Dendritic cell treated with granulocyte-macrophage colony-stimulating factor and Interleukin-4, amounts not matched to agents 40 ng/mL and 50 ng/mL, for 4 days (primary cell): ENCODE measurements at regions not wholly inside any gene's neighbourhood (a gene's known extent, or its start where the extent isn't known, plus 50 kb on each side); places are given as distances from the start of the nearest gene placed in this dataset.
A peak's percentile ranks its signal among the peaks of the same experiment; 100 is the strongest.
"Not testable (repeated sequence)": the region's sequence is repeated elsewhere in the genome, so short reads cannot be mapped to it uniquely, and the experiment has no call there.

Experiments
- H3K27ac Mint-ChIP-seq: one replicate; pipeline ENCODE4 v1.8.0; 2022; ENCODE audit warnings: mild to moderate bottlenecking, mixed read lengths
- H3K27me3 Mint-ChIP-seq: one replicate; pipeline ENCODE4 v1.8.0; 2022; ENCODE audit warnings: mild to moderate bottlenecking, mixed read lengths
- H3K36me3 Mint-ChIP-seq: one replicate; pipeline ENCODE4 v1.8.0; 2022; ENCODE audit warnings: low read depth, mixed read lengths
- H3K4me1 Mint-ChIP-seq: one replicate; pipeline ENCODE4 v1.8.0; 2022; ENCODE audit warnings: low read depth, mixed read lengths
- H3K4me3 Mint-ChIP-seq: one replicate; pipeline ENCODE4 v1.8.0; 2022; ENCODE audit warnings: mild to moderate bottlenecking, moderate library complexity, mixed read lengths
- H3K9me3 Mint-ChIP-seq: one replicate; pipeline ENCODE4 v1.8.0; 2022; ENCODE audit warnings: mixed read lengths
- intact Hi-C: fragments of 100-400 bp; cut with micrococcal nuclease; formaldehyde crosslinking; loops from one replicate; pipeline ENCODE4 v1.15.0; 2022

DNA sequence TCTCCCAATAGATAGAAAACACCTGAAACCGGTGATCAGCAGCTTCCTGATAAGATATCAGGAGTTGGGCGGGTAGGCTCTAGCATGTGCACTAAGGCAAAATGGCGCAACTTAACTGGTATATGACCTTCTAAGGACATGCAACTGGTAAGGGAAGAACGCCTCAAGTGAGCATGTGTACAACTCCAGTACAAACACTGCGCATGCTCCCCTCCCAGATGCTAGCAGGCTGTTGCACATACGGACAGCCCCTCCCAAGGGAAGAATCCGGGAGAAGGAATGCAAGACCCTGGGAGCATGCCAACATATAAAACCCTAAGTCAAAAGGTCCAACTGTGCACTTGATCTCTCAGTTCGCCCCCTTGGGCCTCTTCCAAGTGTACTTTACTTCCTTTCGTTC, 110.8 kb downstream of the TSEN15 start:
- H3K27me3 Mint-ChIP-seq, result no peaks in the 10 kb centered on the region
- H3K27ac Mint-ChIP-seq, result peak overlapping the region; percentile 67
- intact Hi-C loops, result loop anchor here (10.0 kb wide), 1 partner anchor 53 kb away; no protein-coding TSS in a partner anchor
- no peaks in the 10 kb centered on the region for H3K36me3 Mint-ChIP-seq
- no peaks in the 10 kb centered on the region for H3K9me3 Mint-ChIP-seq
- peaks cover 43% of the 10 kb centered on the region for H3K4me1 Mint-ChIP-seq
- H3K4me3 Mint-ChIP-seq, result no peak overlapping the region

DNA sequence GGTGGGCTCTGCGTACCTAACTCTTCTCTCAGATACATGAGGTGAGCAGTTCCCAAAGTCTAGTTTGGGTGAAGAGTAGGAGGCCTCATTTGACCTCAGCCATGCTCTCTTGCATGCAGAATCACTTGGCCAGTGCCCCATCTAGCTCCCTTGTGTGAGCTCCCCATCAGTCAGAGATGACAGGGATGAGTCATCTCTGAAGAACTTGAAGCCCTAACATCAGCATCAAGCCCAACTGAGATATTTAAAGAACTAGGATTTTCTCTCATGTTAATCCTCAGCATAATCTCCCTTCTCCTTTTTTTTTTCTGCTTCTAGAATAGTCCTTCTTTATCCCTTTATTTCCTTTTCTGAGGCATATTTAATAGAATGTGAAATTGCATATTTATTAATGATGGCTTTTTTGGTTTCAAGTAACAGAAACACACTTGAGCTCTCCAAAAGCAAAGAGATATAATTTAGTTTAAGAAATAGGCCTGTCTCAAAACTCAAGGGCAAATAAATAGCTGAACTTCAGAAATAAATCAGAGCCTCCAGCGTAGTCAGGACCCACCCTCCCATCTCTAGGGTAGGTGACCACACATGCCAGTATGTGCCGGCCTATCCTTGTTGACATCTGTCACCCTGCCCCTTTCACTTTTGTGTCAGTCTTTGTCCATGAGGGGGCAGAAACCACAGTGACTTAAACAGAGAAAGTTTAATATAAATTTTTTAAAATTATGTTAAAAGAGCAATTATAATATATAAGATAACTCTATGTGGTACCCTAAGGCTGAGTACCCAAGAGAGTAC, 112.3 kb downstream of the TSEN15 start:
- intact Hi-C loops, result loop anchor here (10.0 kb wide), 1 partner anchor 51 kb away; no protein-coding TSS in a partner anchor
- Mint-ChIP-seq H3K27ac (peak overlapping the region; percentile 39), H3K36me3 (no peaks in the 10 kb centered on the region), H3K4me1 (peaks cover 43% of the 10 kb centered on the region), H3K9me3 (no peaks in the 10 kb centered on the region), H3K27me3 (no peaks in the 10 kb centered on the region), H3K4me3 (no peak overlapping the region)

DNA sequence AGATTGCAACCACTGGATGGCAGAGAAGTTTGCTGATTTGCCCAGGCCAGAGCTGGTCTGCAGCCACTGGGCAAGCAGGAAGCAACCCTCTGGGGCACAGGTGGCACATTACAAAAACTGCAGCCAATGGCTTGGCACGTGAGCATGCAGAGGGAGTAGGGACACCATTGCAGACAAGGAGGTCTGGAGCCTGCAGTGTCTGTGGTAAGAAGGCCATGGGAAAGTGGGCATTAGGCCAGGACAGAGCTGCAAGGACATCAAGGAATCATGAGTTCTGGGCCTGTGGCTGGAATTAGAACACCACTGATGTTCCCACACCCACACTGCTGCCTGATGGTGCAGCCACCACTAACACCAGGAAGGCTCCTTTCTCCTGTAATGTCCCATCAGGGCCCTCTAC, 113.0 kb downstream of the TSEN15 start:
- Mint-ChIP-seq H3K4me1 (peaks cover 43% of the 10 kb centered on the region), H3K27ac (no peak overlapping the region), H3K4me3 (no peak overlapping the region), H3K9me3 (no peaks in the 10 kb centered on the region), H3K36me3 (no peaks in the 10 kb centered on the region), H3K27me3 (no peaks in the 10 kb centered on the region)
- intact Hi-C loops, result loop anchor here (10.0 kb wide), 1 partner anchor 50 kb away; no protein-coding TSS in a partner anchor

DNA sequence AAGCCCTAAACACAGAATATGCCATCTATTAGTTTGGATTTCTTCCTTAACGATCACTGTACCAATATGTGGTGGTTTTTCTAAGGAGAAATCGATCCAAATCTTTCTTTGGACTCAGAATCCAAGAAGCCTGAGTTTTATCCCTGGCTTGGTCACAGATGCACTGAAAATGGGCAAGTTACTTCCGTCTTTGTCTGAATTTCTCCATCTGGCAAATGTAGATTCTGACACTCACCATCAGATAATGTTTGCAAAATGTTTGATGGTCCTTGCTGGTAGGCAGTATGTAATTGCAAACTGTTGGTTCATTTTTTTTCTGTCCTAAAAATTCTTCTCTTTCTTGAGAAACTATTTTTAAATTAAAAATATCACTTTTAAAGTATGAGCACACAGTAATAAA, 115.0 kb downstream of the TSEN15 start:
- H3K4me1 Mint-ChIP-seq, result peaks cover 43% of the 10 kb centered on the region
- no peak overlapping the region for H3K4me3 Mint-ChIP-seq
- no peak overlapping the region for H3K27ac Mint-ChIP-seq
- intact Hi-C loops, result loop anchor here (10.0 kb wide), 1 partner anchor 48 kb away; no protein-coding TSS in a partner anchor
- H3K36me3 Mint-ChIP-seq, result no peaks in the 10 kb centered on the region
- no peaks in the 10 kb centered on the region for H3K9me3 Mint-ChIP-seq
- H3K27me3 Mint-ChIP-seq, result no peaks in the 10 kb centered on the region

DNA sequence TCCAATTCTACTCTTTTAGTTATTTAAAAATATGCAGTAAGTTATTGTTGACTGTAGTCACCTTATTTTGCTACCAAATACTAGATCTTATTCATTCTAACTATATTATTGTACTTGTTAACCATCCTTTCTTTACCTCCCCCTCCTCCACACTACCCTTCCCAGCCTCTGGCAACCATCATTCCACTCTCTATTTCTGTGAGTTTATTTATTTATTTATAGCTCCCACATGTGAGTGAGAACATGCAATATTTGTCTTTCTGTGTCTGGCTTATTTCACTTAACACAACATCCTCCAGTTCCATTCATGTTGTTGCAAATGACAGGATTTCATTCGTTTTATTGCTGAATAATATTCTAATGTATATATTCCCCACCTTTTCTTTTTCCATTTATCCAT, 115.8 kb downstream of the TSEN15 start:
- Mint-ChIP-seq H3K36me3 (no peaks in the 10 kb centered on the region), H3K4me3 (no peak overlapping the region), H3K4me1 (peaks cover 36% of the 10 kb centered on the region), H3K27me3 (no peaks in the 10 kb centered on the region), H3K9me3 (no peaks in the 10 kb centered on the region), H3K27ac (no peak overlapping the region)
- intact Hi-C loops, result loop anchor here (10.0 kb wide), 1 partner anchor 47 kb away; no protein-coding TSS in a partner anchor

DNA sequence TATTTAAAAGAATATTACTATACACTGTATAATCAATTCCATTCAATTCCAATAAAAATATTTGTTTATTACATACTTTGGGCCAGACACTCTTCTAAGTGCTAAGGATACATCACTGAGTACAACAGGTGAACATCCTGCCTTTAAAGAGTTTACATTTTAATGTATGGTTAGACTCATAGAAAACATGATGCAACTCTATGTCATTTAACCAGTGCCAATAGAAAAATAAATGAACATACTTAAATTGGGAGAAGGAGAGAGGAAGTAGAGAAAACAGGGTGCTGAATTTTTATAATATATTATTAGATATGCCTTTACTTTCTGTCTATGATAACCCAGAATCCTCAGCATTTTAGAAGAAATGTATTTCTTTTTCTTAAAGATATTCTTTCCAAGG, 119.2 kb downstream of the TSEN15 start:
- Mint-ChIP-seq H3K27me3 (no peaks in the 10 kb centered on the region), H3K9me3 (no peaks in the 10 kb centered on the region), H3K4me1 (peaks cover 3% of the 10 kb centered on the region), H3K4me3 (no peak overlapping the region), H3K27ac (no peak overlapping the region), H3K36me3 (no peaks in the 10 kb centered on the region)
- intact Hi-C loops, result no loop called here

DNA sequence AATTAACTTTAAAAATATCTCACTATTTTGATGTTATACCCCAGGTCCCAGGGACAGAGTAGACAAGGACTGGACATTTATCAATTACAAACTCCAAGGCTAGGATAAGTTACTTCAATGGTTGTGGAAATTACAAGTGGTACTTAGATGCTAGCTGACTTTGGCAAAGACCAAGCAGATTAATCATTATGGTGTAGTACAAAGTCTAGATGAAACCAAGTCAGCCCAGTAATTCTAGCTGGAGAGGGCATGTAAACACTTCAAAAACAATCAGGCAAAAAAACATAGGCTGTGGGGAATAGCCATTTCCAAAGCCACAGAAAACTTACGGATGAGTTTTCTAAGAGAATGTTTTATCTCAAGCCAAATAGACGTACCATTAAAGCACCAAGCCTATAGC, 124.5 kb downstream of the TSEN15 start:
- H3K4me3 Mint-ChIP-seq, result no peak overlapping the region
- intact Hi-C loops, result no loop called here
- no peaks in the 10 kb centered on the region for H3K9me3 Mint-ChIP-seq
- no peaks in the 10 kb centered on the region for H3K4me1 Mint-ChIP-seq
- no peaks in the 10 kb centered on the region for H3K27me3 Mint-ChIP-seq
- H3K27ac Mint-ChIP-seq, result no peak overlapping the region
- no peaks in the 10 kb centered on the region for H3K36me3 Mint-ChIP-seq

DNA sequence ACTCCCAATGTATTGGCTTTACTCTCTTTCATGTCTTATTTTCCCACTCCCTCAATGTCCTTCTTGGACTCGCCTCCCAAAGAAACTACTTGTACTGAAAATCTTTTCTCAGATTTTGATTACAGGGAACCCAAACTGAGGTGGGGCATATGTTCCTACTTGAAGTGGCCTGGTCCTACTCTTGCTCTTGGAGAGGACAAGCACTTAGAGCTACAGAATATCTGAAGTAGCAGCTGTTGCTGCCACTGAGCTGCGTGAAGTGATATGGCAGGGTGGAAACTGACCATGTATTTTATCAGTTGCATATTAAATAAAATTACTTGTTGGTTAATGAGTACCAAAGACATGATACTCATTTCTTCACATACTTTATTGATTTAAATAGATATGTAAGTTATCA, 129.5 kb downstream of the TSEN15 start:
- no peaks in the 10 kb centered on the region for H3K27me3 Mint-ChIP-seq
- H3K9me3 Mint-ChIP-seq, result no peaks in the 10 kb centered on the region

DNA sequence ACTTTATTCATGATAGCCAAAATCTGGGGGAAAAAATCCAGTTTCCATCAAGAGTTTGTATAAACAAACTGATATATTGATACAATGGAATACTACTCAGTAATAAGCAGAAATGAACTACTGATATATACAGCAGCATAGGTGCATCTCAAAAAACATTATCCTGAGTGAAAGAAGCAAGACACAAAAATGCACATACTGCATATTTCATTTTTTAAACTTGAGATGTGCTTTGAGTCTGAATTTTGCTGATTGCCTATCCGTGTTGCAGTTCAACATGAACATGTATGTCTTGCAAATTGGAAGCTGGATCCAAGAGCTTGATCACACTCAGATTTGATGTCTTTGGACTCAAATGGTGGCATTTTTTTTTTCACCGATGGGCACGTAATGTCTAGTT, 132.4 kb downstream of the TSEN15 start:
- Mint-ChIP-seq H3K36me3 (no peaks in the 10 kb centered on the region), H3K4me3 (no peak overlapping the region), H3K9me3 (no peaks in the 10 kb centered on the region), H3K4me1 (no peaks in the 10 kb centered on the region), H3K27ac (no peak overlapping the region), H3K27me3 (no peaks in the 10 kb centered on the region)
- intact Hi-C loops, result no loop called here

More for the DNA sequence above, 129.5 kb downstream of the TSEN15 start:
- intact Hi-C loops, result no loop called here
- no peak overlapping the region for H3K4me3 Mint-ChIP-seq
- H3K4me1 Mint-ChIP-seq, result no peaks in the 10 kb centered on the region
- H3K27ac Mint-ChIP-seq, result no peak overlapping the region
- no peaks in the 10 kb centered on the region for H3K36me3 Mint-ChIP-seq

DNA sequence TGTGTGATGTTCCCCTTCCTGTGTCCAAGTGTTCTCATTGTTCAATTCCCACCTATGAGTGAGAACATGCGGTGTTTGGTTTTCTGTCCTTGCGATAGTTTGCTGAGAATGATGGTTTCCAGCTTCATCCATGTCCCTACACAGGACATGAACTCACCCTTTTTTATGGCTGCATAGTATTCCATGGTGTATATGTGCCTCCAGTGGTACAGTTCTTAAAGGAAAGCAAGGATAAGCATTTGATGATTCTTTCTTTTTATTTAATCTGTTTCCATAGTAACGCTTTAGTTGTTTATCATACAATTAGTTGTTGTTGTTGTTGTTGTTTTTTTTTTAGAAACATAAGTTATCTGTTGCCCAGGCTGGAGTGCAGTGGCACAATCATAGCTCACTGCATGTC, 133.1 kb downstream of the TSEN15 start:
- intact Hi-C loops, H3K36me3 Mint-ChIP-seq, H3K4me3 Mint-ChIP-seq, H3K4me1 Mint-ChIP-seq, H3K9me3 Mint-ChIP-seq, H3K27ac Mint-ChIP-seq, H3K27me3 Mint-ChIP-seq: not testable (repeated sequence)

DNA sequence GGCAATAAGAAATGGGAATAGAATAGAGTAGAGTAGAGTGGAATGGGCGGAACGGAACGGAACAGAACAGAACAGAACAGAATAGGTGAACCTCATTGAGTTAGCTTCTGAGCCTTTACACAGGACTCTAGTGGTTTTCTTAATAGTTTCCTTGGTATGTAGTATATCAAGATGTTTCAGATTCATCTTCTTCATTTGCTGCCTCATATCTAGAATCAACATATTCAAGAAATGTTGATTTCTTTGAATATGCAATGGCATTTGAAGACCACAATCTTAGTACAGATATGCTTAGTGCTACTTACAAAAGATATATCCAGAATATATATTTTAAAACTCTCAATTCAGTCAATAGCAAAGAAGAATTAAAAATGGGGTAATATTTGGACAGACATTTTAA, 133.8 kb downstream of the TSEN15 start:
- no peak overlapping the region for H3K4me3 Mint-ChIP-seq
- intact Hi-C loops, result no loop called here
- H3K4me1 Mint-ChIP-seq, result no peaks in the 10 kb centered on the region
- no peaks in the 10 kb centered on the region for H3K36me3 Mint-ChIP-seq
- no peaks in the 10 kb centered on the region for H3K9me3 Mint-ChIP-seq
- H3K27ac Mint-ChIP-seq, result no peak overlapping the region
- H3K27me3 Mint-ChIP-seq, result no peaks in the 10 kb centered on the region

DNA sequence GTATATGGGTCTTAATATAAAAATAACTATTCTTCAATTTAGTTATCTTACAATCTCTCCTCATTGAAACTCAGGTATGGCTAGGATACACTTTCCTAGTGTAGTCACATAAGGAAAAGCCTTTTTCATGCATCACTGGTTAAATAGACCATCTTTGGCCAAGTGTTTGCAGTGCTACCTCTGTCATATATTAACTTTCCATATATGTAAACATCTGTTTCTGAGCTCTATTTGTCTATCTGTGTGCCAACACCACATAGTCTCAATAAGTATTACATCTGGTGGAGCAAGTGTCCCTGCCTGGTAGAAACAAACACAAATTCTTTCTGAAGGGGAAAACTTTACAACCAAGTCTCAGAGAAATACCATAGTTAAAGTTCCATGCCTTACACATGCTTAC, 134.6 kb downstream of the TSEN15 start:
- no peaks in the 10 kb centered on the region for H3K4me1 Mint-ChIP-seq
- no peak overlapping the region for H3K4me3 Mint-ChIP-seq
- no peaks in the 10 kb centered on the region for H3K9me3 Mint-ChIP-seq
- intact Hi-C loops, result no loop called here
- no peaks in the 10 kb centered on the region for H3K36me3 Mint-ChIP-seq
- H3K27ac Mint-ChIP-seq, result no peak overlapping the region
- H3K27me3 Mint-ChIP-seq, result no peaks in the 10 kb centered on the region

DNA sequence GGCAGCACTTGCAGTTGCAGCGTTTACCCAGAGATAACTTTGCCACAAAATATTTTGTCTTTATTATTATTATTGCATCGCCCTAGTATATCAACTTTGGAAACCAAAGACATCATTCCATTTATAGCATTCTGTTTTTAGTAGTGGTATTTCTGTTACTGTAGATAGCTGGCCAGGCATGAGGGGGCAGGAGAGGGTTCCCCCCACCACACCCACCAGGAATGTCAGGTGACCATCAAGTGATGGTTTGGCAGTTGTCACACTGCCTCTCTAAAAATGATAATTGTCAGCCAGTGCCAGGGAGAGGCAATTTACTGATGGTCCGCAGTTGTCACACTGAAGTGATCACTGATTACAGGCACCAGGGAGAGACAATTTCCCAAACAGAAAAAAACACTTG, 135.6 kb downstream of the TSEN15 start:
- no peaks in the 10 kb centered on the region for H3K27me3 Mint-ChIP-seq
- intact Hi-C loops, result no loop called here
- H3K27ac Mint-ChIP-seq, result no peak overlapping the region
- H3K36me3 Mint-ChIP-seq, result no peaks in the 10 kb centered on the region
- H3K9me3 Mint-ChIP-seq, result no peaks in the 10 kb centered on the region
- no peaks in the 10 kb centered on the region for H3K4me1 Mint-ChIP-seq
- H3K4me3 Mint-ChIP-seq, result no peak overlapping the region

DNA sequence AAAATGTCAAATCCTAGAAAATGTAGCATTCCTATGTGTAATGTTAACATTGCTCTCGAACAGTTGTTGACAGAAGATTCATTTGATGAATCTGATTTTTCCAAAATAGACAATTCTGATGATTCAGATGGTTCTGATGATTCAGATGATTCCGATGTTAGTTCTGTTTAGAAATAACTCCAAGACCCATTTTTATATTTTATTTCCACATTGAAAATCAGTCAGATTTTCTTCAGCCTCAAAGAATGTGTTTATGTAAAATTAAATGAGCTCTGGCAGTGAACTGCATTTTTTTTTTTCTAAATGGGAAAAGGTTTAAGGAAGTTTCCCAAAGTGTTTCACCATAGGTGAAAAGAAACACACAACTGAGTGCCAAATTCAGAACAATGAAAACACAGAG, 136.5 kb downstream of the TSEN15 start:
- H3K9me3 Mint-ChIP-seq, result no peaks in the 10 kb centered on the region
- no peak overlapping the region for H3K27ac Mint-ChIP-seq
- no peaks in the 10 kb centered on the region for H3K27me3 Mint-ChIP-seq
- H3K36me3 Mint-ChIP-seq, result no peaks in the 10 kb centered on the region
- H3K4me1 Mint-ChIP-seq, result no peaks in the 10 kb centered on the region
- intact Hi-C loops, result no loop called here
- no peak overlapping the region for H3K4me3 Mint-ChIP-seq

DNA sequence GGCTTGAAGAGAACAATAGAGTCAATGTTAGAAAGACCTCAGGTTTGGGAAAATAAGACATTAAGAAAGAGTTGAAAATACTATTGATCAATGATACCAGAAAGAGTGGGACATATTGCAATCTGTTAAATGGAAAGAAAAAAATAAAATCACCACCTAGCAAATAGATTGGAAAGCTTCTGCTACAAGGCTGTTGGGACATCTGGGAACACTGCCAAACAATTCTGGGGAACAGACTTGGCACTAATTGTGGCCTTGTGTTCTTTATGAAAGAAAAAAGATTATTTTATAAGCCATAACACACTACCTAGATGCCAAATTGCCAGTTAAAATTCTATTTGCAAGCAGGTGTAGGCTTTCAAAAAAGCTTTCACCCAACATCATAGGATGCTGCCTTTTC, 137.8 kb downstream of the TSEN15 start:
- Mint-ChIP-seq H3K27me3 (no peaks in the 10 kb centered on the region), H3K9me3 (no peaks in the 10 kb centered on the region)
- intact Hi-C loops, result no loop called here

More for the DNA sequence above, 137.8 kb downstream of the TSEN15 start:
- H3K4me3 Mint-ChIP-seq, result no peak overlapping the region
- no peaks in the 10 kb centered on the region for H3K36me3 Mint-ChIP-seq
- peaks cover 1% of the 10 kb centered on the region for H3K4me1 Mint-ChIP-seq
- no peak overlapping the region for H3K27ac Mint-ChIP-seq
